C4-2B (cell line): ENCODE measurements at regions not wholly inside any gene's neighbourhood (a gene's known extent, or its start where the extent isn't known, plus 50 kb on each side); places are given as distances from the start of the nearest gene placed in this dataset.

Experiments used
- CTCF ChIP-seq: fragments of 450-650 bp; conservative IDR thresholded peaks from 2 replicates; pipeline ENCODE4 v1.5.1; 2017; ENCODE audit warnings: mild to moderate bottlenecking
- ZFX ChIP-seq: fragments of 450-650 bp; IDR thresholded peaks from 2 replicates; pipeline ENCODE4 v1.6.1; 2017

- TF ChIP-seq CTCF (no peak), ZFX (no peak)
These were observed 62.8 kb downstream of the FHIP1A start for GRCh38 chr4:151471728-151472127.
